IMR-90 (cell line): ENCODE measurements at regions not wholly inside any gene's neighbourhood (a gene's known extent, or its start where the extent isn't known, plus 50 kb on each side); places are given as distances from the start of the nearest gene placed in this dataset.
A peak's percentile ranks its signal among the peaks of the same experiment; 100 is the strongest.
"Not testable (repeated sequence)": the region's sequence is repeated elsewhere in the genome, so short reads cannot be mapped to it uniquely, and the experiment has no call there.

ENCODE experiments used
- ATAC-seq: fragments of 200-7000 bp; cut with Tn5 transposase; 2 replicates; pipeline ENCODE4 v1.9.1; 2020; ENCODE audit warnings: low read depth, mild to moderate bottlenecking, moderate library complexity
- BruUV-seq: library from RNA; stranded (reverse); fragments of 400-500 nt; replicated peaks from 2 replicates; lab custom pipeline; 2021; lab: Mats Ljungman, UMichigan
- CTCF ChIA-PET: fragments of 300-600 bp; formaldehyde crosslinking; extraction: SDS; loops from one replicate; lab custom pipeline; 2021; ENCODE audit warnings: antibody characterized with exemption; lab: Yijun Ruan, JAX
- POLR2A ChIA-PET: fragments of 300-600 bp; sonication (Branson Sonifier 250); formaldehyde crosslinking; loops from one replicate; lab custom pipeline; 2022; ENCODE audit warnings: antibody characterized with exemption; ENCODE audit not compliant: unreplicated experiment; lab: Charles Lee
- DNase-seq: peaks from one replicate; pipeline ENCODE4 v3.0.0; 2013
- H2AFZ ChIP-seq: replicated peaks from 2 replicates; pipeline ENCODE3; 2013; ENCODE audit warnings: low read length, mild to moderate bottlenecking; ENCODE audit not compliant: poor library complexity
- H2AK5ac ChIP-seq: 2 replicates; pipeline ENCODE4 v1.6.1; 2013; ENCODE audit warnings: low read depth, low read length, inconsistent platforms
- H2AK9ac ChIP-seq: replicated peaks from 2 replicates; pipeline ENCODE3; 2013; ENCODE audit warnings: mild to moderate bottlenecking, low read depth, low read length, moderate library complexity; ENCODE audit not compliant: poor library complexity
- H2BK120ac ChIP-seq: 2 replicates; pipeline ENCODE4 v1.6.1; 2013; ENCODE audit warnings: low read depth, low read length, inconsistent platforms
- H2BK15ac ChIP-seq: 3 replicates; pipeline ENCODE4 v1.6.1; 2013; ENCODE audit warnings: low read depth, low read length, inconsistent platforms
- H2BK20ac ChIP-seq: 2 replicates; pipeline ENCODE4 v1.6.1; 2013; ENCODE audit warnings: low read depth, mild to moderate bottlenecking, inconsistent platforms, low read length, moderate library complexity
- H2BK5ac ChIP-seq: 2 replicates; pipeline ENCODE4 v1.6.1; 2013; ENCODE audit warnings: mild to moderate bottlenecking, low read depth, low read length, inconsistent platforms; ENCODE audit not compliant: poor library complexity, severe bottlenecking
- H3K14ac ChIP-seq: replicated peaks from 2 replicates; pipeline ENCODE4 v1.6.1; 2013; ENCODE audit warnings: low read depth, low read length, inconsistent platforms
- H3K18ac ChIP-seq: 2 replicates; pipeline ENCODE4 v1.6.1; 2013; ENCODE audit warnings: low read depth, low read length, control low read depth
- H3K23ac ChIP-seq: 2 replicates; pipeline ENCODE4 v1.6.1; 2013; ENCODE audit warnings: low read depth, low read length, inconsistent platforms
- H3K27ac ChIP-seq: 2 replicates; pipeline ENCODE4 v1.5.1; 2013; ENCODE audit warnings: mild to moderate bottlenecking, control low read depth, low read length; ENCODE audit not compliant: insufficient read depth
- H3K27me3 ChIP-seq: 2 replicates; pipeline ENCODE4 v1.6.1; 2013; ENCODE audit warnings: low read length; ENCODE audit not compliant: control insufficient read depth, insufficient read depth
- H3K36me3 ChIP-seq: 2 replicates; pipeline ENCODE4 v1.6.1; 2013; ENCODE audit warnings: low read length, mixed read lengths; ENCODE audit not compliant: control insufficient read depth, insufficient read depth
- H3K4ac ChIP-seq: 2 replicates; pipeline ENCODE4 v1.6.1; 2013; ENCODE audit warnings: low read depth, low read length, inconsistent platforms
- H3K4me1 ChIP-seq: 2 replicates; pipeline ENCODE4 v1.6.1; 2013; ENCODE audit warnings: low read length, mixed read lengths; ENCODE audit not compliant: control insufficient read depth, insufficient read depth
- H3K4me2 ChIP-seq: 2 replicates; pipeline ENCODE4 v1.6.1; 2013; ENCODE audit warnings: low read depth, mild to moderate bottlenecking, control low read depth, low read length, moderate library complexity
- H3K4me3 ChIP-seq: 2 replicates; pipeline ENCODE4 v1.5.1; 2013; ENCODE audit warnings: low read depth, mild to moderate bottlenecking, control low read depth, low read length, moderate library complexity; ENCODE audit not compliant: insufficient read depth
- H3K56ac ChIP-seq: 2 replicates; pipeline ENCODE4 v1.6.1; 2013; ENCODE audit warnings: low read length, inconsistent platforms; ENCODE audit not compliant: insufficient read depth; ENCODE audit errors: extremely low read depth
- H3K79me1 ChIP-seq, 2 experiments: 2 replicates each; pipeline ENCODE4 v1.6.1; 2013; ENCODE audit warnings: low read length in 2 of 2, inconsistent platforms in 1 of 2, low read depth in 1 of 2
- H3K9ac ChIP-seq: 2 replicates; pipeline ENCODE4 v1.6.1; 2013; ENCODE audit warnings: low read depth, low read length, control low read depth
- H3K9me1 ChIP-seq: 2 replicates; pipeline ENCODE4 v1.6.1; 2013; ENCODE audit warnings: low read length, inconsistent platforms; ENCODE audit not compliant: insufficient read depth
- H3K9me3 ChIP-seq: 2 replicates; pipeline ENCODE4 v1.6.1; 2013; ENCODE audit warnings: low read length; ENCODE audit not compliant: control insufficient read depth, insufficient read depth
- H4K20me1 ChIP-seq: 2 replicates; pipeline ENCODE4 v1.6.1; 2013; ENCODE audit warnings: low read length, inconsistent platforms; ENCODE audit not compliant: insufficient read depth
- H4K5ac ChIP-seq: 2 replicates; pipeline ENCODE4 v1.6.1; 2013; ENCODE audit warnings: mild to moderate bottlenecking, low read depth, low read length, control low read depth
- H4K8ac ChIP-seq, 2 experiments: 2 replicates each; pipeline ENCODE4 v1.6.1; 2013; ENCODE audit warnings: low read depth in 2 of 2, low read length in 2 of 2, control low read depth in 1 of 2, inconsistent platforms in 1 of 2
- H4K91ac ChIP-seq: 2 replicates; pipeline ENCODE4 v1.6.1; 2013; ENCODE audit warnings: low read depth, low read length, inconsistent platforms; ENCODE audit not compliant: insufficient read depth
- WGBS, 2 experiments: methylation state at CpG; one replicate each; pipeline versions ENCODE4 v1.1.5 to v1.1.7; 2013; ENCODE audit warnings: missing lambda C conversion rate in 2 of 2; ENCODE audit not compliant: insufficient read length in 1 of 2; ENCODE audit errors: extremely low coverage in 2 of 2; 5-methylcytosine and 5-hydroxymethylcytosine counted together
- dilution Hi-C: fragments of 300-500 bp; cut with HindIII; formaldehyde crosslinking; loops from one replicate; pipeline ENCODE4 v1.14.3; 2018; ENCODE audit warnings: low sequenced_read_pairs; ENCODE audit not compliant: unreplicated experiment
- in situ Hi-C: fragments of 300-500 bp; cut with MboI; formaldehyde crosslinking; loops from 3 replicates; pipeline ENCODE4 v1.14.3; 2019; ENCODE audit warnings: low sequenced_read_pairs, inconsistent platforms, mixed read lengths
- intact Hi-C: fragments of 100-400 bp; cut with micrococcal nuclease; formaldehyde crosslinking; loops from 2 replicates; pipeline ENCODE4 v1.10.0; 2022

DNA sequence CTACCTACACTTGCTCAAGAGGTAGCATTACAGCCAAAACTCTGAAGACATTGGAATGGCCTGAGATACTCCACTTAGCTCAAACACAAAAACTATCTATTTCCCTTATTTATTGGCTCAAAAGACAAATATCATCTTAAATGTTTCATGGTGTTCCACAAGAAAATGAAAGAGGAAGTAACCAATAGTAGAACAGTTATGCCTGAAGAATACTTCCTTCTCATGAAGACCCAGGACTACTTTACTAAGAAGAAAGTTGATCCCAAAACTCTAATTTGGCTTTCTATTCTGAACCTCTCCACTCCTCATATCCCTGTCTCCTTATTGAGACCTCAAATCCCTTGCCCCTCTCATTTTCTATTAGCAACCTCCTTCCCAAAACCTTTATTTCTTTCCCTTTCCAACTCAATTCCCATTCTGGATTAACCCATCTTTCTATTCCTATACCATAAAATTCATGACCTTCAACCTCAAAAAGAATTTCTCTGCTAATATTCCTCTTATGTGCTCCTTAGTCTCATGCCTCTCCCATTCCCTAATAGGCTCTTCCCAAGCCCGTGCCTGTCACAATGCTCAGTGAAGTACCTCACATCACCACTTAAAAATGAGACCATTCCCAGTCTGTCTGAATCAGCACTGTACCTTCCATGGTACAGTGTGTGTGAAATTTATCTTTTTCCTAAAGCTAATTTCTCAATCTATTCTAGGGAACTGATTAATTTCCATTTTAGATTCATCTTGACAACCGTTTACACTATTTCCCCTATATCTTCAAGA lies 302.2 kb downstream of the ZNF37A start:
- in situ Hi-C loops, DNase-seq, CTCF ChIA-PET, H3K4me1 ChIP-seq, H2BK5ac ChIP-seq, H3K79me1 ChIP-seq, H2AFZ ChIP-seq, POLR2A ChIA-PET, H3K4ac ChIP-seq, H2BK20ac ChIP-seq, H3K9ac ChIP-seq, H4K20me1 ChIP-seq, H4K91ac ChIP-seq, H2AK5ac ChIP-seq, H3K18ac ChIP-seq, H3K4me3 ChIP-seq, H3K27ac ChIP-seq, intact Hi-C loops, H3K23ac ChIP-seq, H3K36me3 ChIP-seq, H3K4me2 ChIP-seq, H3K27me3 ChIP-seq, H3K9me1 ChIP-seq, dilution Hi-C loops, H4K8ac ChIP-seq, H2BK120ac ChIP-seq, H4K5ac ChIP-seq, BruUV-seq, H3K14ac ChIP-seq, H3K9me3 ChIP-seq, H2AK9ac ChIP-seq, H2BK15ac ChIP-seq, H3K56ac ChIP-seq: not testable (repeated sequence)
- WGBS, 2 experiments, result no CpG with 5 or more reads among the region's 2 CpGs
- peak; percentile 44 for ATAC-seq

DNA sequence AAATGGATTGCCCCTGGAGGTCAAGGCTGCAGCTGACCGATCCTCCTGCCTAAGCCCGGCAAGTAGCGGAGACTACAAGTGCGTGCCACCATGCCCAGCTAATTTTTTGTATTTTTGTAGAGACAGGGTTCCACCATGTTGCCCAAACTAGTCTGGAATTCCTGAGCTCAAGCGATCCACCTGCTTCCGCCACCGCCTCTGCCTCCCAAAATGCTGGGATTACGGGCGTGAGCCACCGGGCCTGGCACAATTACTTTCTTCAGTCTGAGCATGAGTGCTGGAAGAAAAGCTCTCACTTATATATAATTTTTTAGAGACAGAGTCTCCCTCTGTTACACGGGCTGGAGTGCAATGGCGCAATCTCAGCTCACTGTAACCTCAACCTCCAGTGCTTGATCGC lies 307.4 kb downstream of the ZNF37A start:
- H3K27me3 ChIP-seq, DNase-seq, H2AFZ ChIP-seq, POLR2A ChIA-PET, H3K9me3 ChIP-seq, intact Hi-C loops, H4K20me1 ChIP-seq, H3K27ac ChIP-seq, BruUV-seq, H3K23ac ChIP-seq, H4K5ac ChIP-seq, ATAC-seq, H3K79me1 ChIP-seq, H2AK5ac ChIP-seq, dilution Hi-C loops, H3K36me3 ChIP-seq, CTCF ChIA-PET, H4K91ac ChIP-seq, H3K9ac ChIP-seq, H2BK20ac ChIP-seq, H3K56ac ChIP-seq, H3K18ac ChIP-seq, H3K4me2 ChIP-seq, H2BK5ac ChIP-seq, H2BK15ac ChIP-seq, in situ Hi-C loops, H3K4ac ChIP-seq, H3K9me1 ChIP-seq, H3K4me1 ChIP-seq, H2AK9ac ChIP-seq, H3K4me3 ChIP-seq, H3K14ac ChIP-seq, H2BK120ac ChIP-seq, H4K8ac ChIP-seq: not testable (repeated sequence)
- no CpG with 5 or more reads among the region's 13 CpGs for WGBS, 2 experiments
